Stimulated activated CD4-positive, alpha-beta T cell treated with anti-CD3 and anti-CD28 coated beads, Interleukin-4, amount 100 ng/mL, for 48 hours (primary cell): ENCODE measurements at regions not wholly inside any gene's neighbourhood (a gene's known extent, or its start where the extent isn't known, plus 50 kb on each side); places are given as distances from the start of the nearest gene placed in this dataset.
"Not testable (repeated sequence)": the region's sequence is repeated elsewhere in the genome, so short reads cannot be mapped to it uniquely, and the experiment has no call there.

Experiments used
- DNase-seq, 2 donors: peaks; one replicate each; pipeline ENCODE4 v3.0.0-alpha.2; 2020; ENCODE audit warnings: low read depth in 2 of 2

- DNase-seq = no peak
Measured at GRCh38 chr6:15121443-15121842, 124.4 kb upstream of the JARID2 start.

- no peak for DNase-seq
Measured at GRCh38 chr6:15121977-15122550, 123.8 kb upstream of the JARID2 start.

GRCh38 chr6:15129887-15130286 lies 116.0 kb upstream of the JARID2 start:
- no peak for DNase-seq

GRCh38 chr6:15131234-15131633 lies 114.6 kb upstream of the JARID2 start:
- DNase-seq = no peak

- DNase-seq = no peak
Measured at GRCh38 chr6:15131651-15132061, 114.2 kb upstream of the JARID2 start.

GRCh38 chr6:15132167-15132566 lies 113.7 kb upstream of the JARID2 start:
- DNase-seq = no peak

GRCh38 chr6:15132854-15133670 lies 112.8 kb upstream of the JARID2 start:
- no peak for DNase-seq

GRCh38 chr6:15137086-15137485 lies 108.8 kb upstream of the JARID2 start:
- DNase-seq = no peak

- no peak for DNase-seq
Measured at GRCh38 chr6:15143086-15143485, 102.8 kb upstream of the JARID2 start.

- no peak for DNase-seq
Measured at GRCh38 chr6:15143540-15143939, 102.3 kb upstream of the JARID2 start.

- no peak for DNase-seq
Measured at GRCh38 chr6:15145821-15146220, 100.0 kb upstream of the JARID2 start.

- DNase-seq = no peak
Measured at GRCh38 chr6:15147827-15148226, 98.0 kb upstream of the JARID2 start.

GRCh38 chr6:15148356-15148946 lies 97.4 kb upstream of the JARID2 start:
- DNase-seq = no peak

- DNase-seq = no peak
Measured at GRCh38 chr6:15150207-15150606, 95.7 kb upstream of the JARID2 start.

GRCh38 chr6:15152700-15153099 lies 93.2 kb upstream of the JARID2 start:
- DNase-seq = no peak

GRCh38 chr6:15153191-15153590 lies 92.7 kb upstream of the JARID2 start:
- no peak for DNase-seq

GRCh38 chr6:15157479-15157878 lies 88.4 kb upstream of the JARID2 start:
- DNase-seq = no peak

- no peak for DNase-seq
Measured at GRCh38 chr6:15158821-15159619, 86.8 kb upstream of the JARID2 start.

- DNase-seq = no peak
Measured at GRCh38 chr6:15160812-15161211, 85.1 kb upstream of the JARID2 start.

- not testable (repeated sequence) for DNase-seq
Measured at GRCh38 chr6:15164855-15165254, 81.0 kb upstream of the JARID2 start.

- DNase-seq = no peak
Measured at GRCh38 chr6:15166121-15166520, 79.7 kb upstream of the JARID2 start.

GRCh38 chr6:15170126-15170525 lies 75.7 kb upstream of the JARID2 start:
- DNase-seq = no peak
